ENCODE measurements at regions not wholly inside any gene's neighbourhood (a gene's known extent, or its start where the extent isn't known, plus 50 kb on each side); places are given as distances from the start of the nearest gene placed in this dataset.

GRCh38 chr20:61125076-61125475, 127.0 kb upstream of the CDH4 start:
- H3K79me2 ChIP-seq (ENCODE audit: low read length) = no peaks in the 10 kb centered on the region
- no peaks in the 10 kb centered on the region for H3K36me3 ChIP-seq (replicated peaks; ENCODE audit: insufficient read depth, low read length)
- H3K9me3 ChIP-seq (replicated peaks; ENCODE audit: insufficient read depth, low read length) = no peaks in the 10 kb centered on the region
- no peak for DNase-seq
- no peaks in the 10 kb centered on the region for H3F3A ChIP-seq (ENCODE audit: insufficient read depth, low read length)
- peaks cover 25% of the 10 kb centered on the region for H3K27me3 ChIP-seq (replicated peaks; ENCODE audit: insufficient read depth, low read length)
- H2AFZ ChIP-seq (ENCODE audit: low read length) = no peak overlapping the region
- no peak overlapping the region for H3K27ac ChIP-seq (ENCODE audit: low read length)
- no peaks in the 10 kb centered on the region for H4K20me1 ChIP-seq (ENCODE audit: insufficient read depth, low read length)
- no peaks in the 10 kb centered on the region for H3K9me2 ChIP-seq (replicated peaks; ENCODE audit: insufficient read depth, low read length)
- H3K9ac ChIP-seq (ENCODE audit: low read length) = no peak overlapping the region
- no peaks in the 10 kb centered on the region for H3K4me1 ChIP-seq (ENCODE audit: low read length)
- no peak overlapping the region for H3K4me3 ChIP-seq (ENCODE audit: low read length)
- H3K4me2 ChIP-seq (ENCODE audit: low read depth, low read length) = no peak overlapping the region
- TF ChIP-seq CTCF (IDR thresholded peaks at IDR 0.05; ENCODE audit: low read length) (no peak), EZH2phosphoT487 (IDR thresholded peaks at IDR 0.05; ENCODE audit: low read length) (no peak), EZH2 (optimal IDR thresholded peaks at IDR 0.05; ENCODE audit: low read depth, low read length) (no peak)

- no peak overlapping the region for H3K4me3 ChIP-seq (ENCODE audit: low read length)
- H3K4me2 ChIP-seq (ENCODE audit: low read depth, low read length) = no peak overlapping the region
- no peak overlapping the region for H3K27ac ChIP-seq (ENCODE audit: low read length)
- H3K27me3 ChIP-seq (replicated peaks; ENCODE audit: insufficient read depth, low read length) = peaks cover 30% of the 10 kb centered on the region
- H3K4me1 ChIP-seq (ENCODE audit: low read length) = no peaks in the 10 kb centered on the region
- no peak overlapping the region for H3K9ac ChIP-seq (ENCODE audit: low read length)
- H3K9me3 ChIP-seq (replicated peaks; ENCODE audit: insufficient read depth, low read length) = no peaks in the 10 kb centered on the region
- H3K79me2 ChIP-seq (ENCODE audit: low read length) = no peaks in the 10 kb centered on the region
- no peaks in the 10 kb centered on the region for H4K20me1 ChIP-seq (ENCODE audit: insufficient read depth, low read length)
- H3K36me3 ChIP-seq (replicated peaks; ENCODE audit: insufficient read depth, low read length) = no peaks in the 10 kb centered on the region
- no peaks in the 10 kb centered on the region for H3F3A ChIP-seq (ENCODE audit: insufficient read depth, low read length)
- no peak for DNase-seq
- H2AFZ ChIP-seq (ENCODE audit: low read length) = no peak overlapping the region
- H3K9me2 ChIP-seq (replicated peaks; ENCODE audit: insufficient read depth, low read length) = no peaks in the 10 kb centered on the region
- no peak for TF ChIP-seq EZH2phosphoT487 (IDR thresholded peaks at IDR 0.05; ENCODE audit: low read length)
- TF ChIP-seq EZH2 (optimal IDR thresholded peaks at IDR 0.05; ENCODE audit: low read depth, low read length) = no peak
- no peak for TF ChIP-seq CTCF (IDR thresholded peaks at IDR 0.05; ENCODE audit: low read length)
These were observed 126.4 kb upstream of the CDH4 start for GRCh38 chr20:61125546-61126180.

- H3K4me3 ChIP-seq (ENCODE audit: low read length) = no peak overlapping the region
- no peak overlapping the region for H2AFZ ChIP-seq (ENCODE audit: low read length)
- no peak for DNase-seq
- H3K27ac ChIP-seq (ENCODE audit: low read length) = no peak overlapping the region
- H3K4me2 ChIP-seq (ENCODE audit: low read depth, low read length) = no peak overlapping the region
- H3F3A ChIP-seq (ENCODE audit: insufficient read depth, low read length) = no peaks in the 10 kb centered on the region
- H3K4me1 ChIP-seq (ENCODE audit: low read length) = no peaks in the 10 kb centered on the region
- no peaks in the 10 kb centered on the region for H3K9me2 ChIP-seq (replicated peaks; ENCODE audit: insufficient read depth, low read length)
- H3K9ac ChIP-seq (ENCODE audit: low read length) = no peak overlapping the region
- H4K20me1 ChIP-seq (ENCODE audit: insufficient read depth, low read length) = no peaks in the 10 kb centered on the region
- H3K79me2 ChIP-seq (ENCODE audit: low read length) = no peaks in the 10 kb centered on the region
- no peak for TF ChIP-seq EZH2 (optimal IDR thresholded peaks at IDR 0.05; ENCODE audit: low read depth, low read length)
- TF ChIP-seq EZH2phosphoT487 (IDR thresholded peaks at IDR 0.05; ENCODE audit: low read length) = no peak
- no peak for TF ChIP-seq CTCF (IDR thresholded peaks at IDR 0.05; ENCODE audit: low read length)
- H3K9me3 ChIP-seq (replicated peaks; ENCODE audit: insufficient read depth, low read length) = no peaks in the 10 kb centered on the region
- H3K36me3 ChIP-seq (replicated peaks; ENCODE audit: insufficient read depth, low read length) = no peaks in the 10 kb centered on the region
- peaks cover 27% of the 10 kb centered on the region for H3K27me3 ChIP-seq (replicated peaks; ENCODE audit: insufficient read depth, low read length)
These were observed 125.5 kb upstream of the CDH4 start for GRCh38 chr20:61126369-61127195.
